ENCODE measurements at regions not wholly inside any gene's neighbourhood (a gene's known extent, or its start where the extent isn't known, plus 50 kb on each side); places are given as distances from the start of the nearest gene placed in this dataset.

- Histone ChIP-seq H3K27ac (ENCODE audit: low read depth, low read length) (no peak overlapping the region), H3K4me1 (ENCODE audit: control insufficient read depth in 3 of 3, insufficient read depth in 3 of 3, low read length in 3 of 3) (no peaks in the 10 kb centered on the region), H3K4me3 (ENCODE audit: low read length in 3 of 3) (no peak overlapping the region), H3K9me3 (ENCODE audit: control insufficient read depth in 3 of 3, low read length in 3 of 3) (no peaks in the 10 kb centered on the region), H3K9ac (ENCODE audit: low read depth in 1 of 3, low read length in 3 of 3) (no peak overlapping the region), H3K36me3 (ENCODE audit: control insufficient read depth in 3 of 3, insufficient read depth in 3 of 3, low read length in 3 of 3) (no peaks in the 10 kb centered on the region), H3K27me3 (ENCODE audit: control insufficient read depth in 3 of 3, insufficient read depth in 3 of 3, low read length in 3 of 3) (no peaks in the 10 kb centered on the region)
These were observed 360.6 kb downstream of the MTRR start for GRCh38 chr5:8229551-8229950.

DNA sequence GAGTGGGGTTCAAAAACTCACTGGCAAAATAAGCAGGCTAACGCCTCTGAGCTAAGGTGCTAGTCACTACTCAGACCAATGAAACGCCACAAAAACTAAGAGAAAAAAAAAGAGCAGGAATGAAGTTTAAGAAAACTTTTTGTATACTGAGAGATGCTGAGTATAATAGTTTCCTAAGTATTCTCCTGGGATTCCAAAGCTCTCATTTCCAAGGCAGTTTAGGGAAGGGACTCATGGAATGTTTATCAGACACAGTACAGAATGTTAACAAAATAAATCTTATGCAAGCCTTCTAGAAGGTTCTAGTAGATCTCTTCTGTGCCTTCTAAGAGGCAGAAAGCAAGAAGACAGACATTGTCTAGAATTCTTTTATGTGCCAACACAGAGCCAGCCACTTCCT lies 361.9 kb downstream of the MTRR start:
- Histone ChIP-seq H3K9me3 (ENCODE audit: control insufficient read depth in 3 of 3, low read length in 3 of 3) (no peaks in the 10 kb centered on the region), H3K36me3 (ENCODE audit: control insufficient read depth in 3 of 3, insufficient read depth in 3 of 3, low read length in 3 of 3) (no peaks in the 10 kb centered on the region), H3K4me3 (ENCODE audit: low read length in 3 of 3) (no peak overlapping the region), H3K9ac (ENCODE audit: low read depth in 1 of 3, low read length in 3 of 3) (no peak overlapping the region), H3K27ac (ENCODE audit: low read depth, low read length) (no peak overlapping the region), H3K27me3 (ENCODE audit: control insufficient read depth in 3 of 3, insufficient read depth in 3 of 3, low read length in 3 of 3) (no peaks in the 10 kb centered on the region), H3K4me1 (ENCODE audit: control insufficient read depth in 3 of 3, insufficient read depth in 3 of 3, low read length in 3 of 3) (no peaks in the 10 kb centered on the region)

GRCh38 chr5:8233479-8233878 lies 364.5 kb downstream of the MTRR start:
- Histone ChIP-seq H3K36me3 (ENCODE audit: control insufficient read depth in 3 of 3, insufficient read depth in 3 of 3, low read length in 3 of 3) (no peaks in the 10 kb centered on the region), H3K4me3 (ENCODE audit: low read length in 3 of 3) (no peak overlapping the region), H3K27ac (ENCODE audit: low read depth, low read length) (no peak overlapping the region), H3K9ac (ENCODE audit: low read depth in 1 of 3, low read length in 3 of 3) (no peak overlapping the region), H3K27me3 (ENCODE audit: control insufficient read depth in 3 of 3, insufficient read depth in 3 of 3, low read length in 3 of 3) (no peaks in the 10 kb centered on the region), H3K9me3 (ENCODE audit: control insufficient read depth in 3 of 3, low read length in 3 of 3) (no peaks in the 10 kb centered on the region), H3K4me1 (ENCODE audit: control insufficient read depth in 3 of 3, insufficient read depth in 3 of 3, low read length in 3 of 3) (no peaks in the 10 kb centered on the region)

GRCh38 chr5:8234179-8234770 lies 365.3 kb downstream of the MTRR start:
- H3K27ac ChIP-seq (ENCODE audit: low read depth, low read length) = no peak overlapping the region
- H3K27me3 ChIP-seq (ENCODE audit: control insufficient read depth in 3 of 3, insufficient read depth in 3 of 3, low read length in 3 of 3) = no peaks in the 10 kb centered on the region
- H3K9ac ChIP-seq (ENCODE audit: low read depth in 1 of 3, low read length in 3 of 3) = no peak overlapping the region
- no peaks in the 10 kb centered on the region for H3K36me3 ChIP-seq (ENCODE audit: control insufficient read depth in 3 of 3, insufficient read depth in 3 of 3, low read length in 3 of 3)
- H3K4me1 ChIP-seq (ENCODE audit: control insufficient read depth in 3 of 3, insufficient read depth in 3 of 3, low read length in 3 of 3) = no peaks in the 10 kb centered on the region
- no peak overlapping the region for H3K4me3 ChIP-seq (ENCODE audit: low read length in 3 of 3)
- H3K9me3 ChIP-seq (ENCODE audit: control insufficient read depth in 3 of 3, low read length in 3 of 3) = no peaks in the 10 kb centered on the region

DNA sequence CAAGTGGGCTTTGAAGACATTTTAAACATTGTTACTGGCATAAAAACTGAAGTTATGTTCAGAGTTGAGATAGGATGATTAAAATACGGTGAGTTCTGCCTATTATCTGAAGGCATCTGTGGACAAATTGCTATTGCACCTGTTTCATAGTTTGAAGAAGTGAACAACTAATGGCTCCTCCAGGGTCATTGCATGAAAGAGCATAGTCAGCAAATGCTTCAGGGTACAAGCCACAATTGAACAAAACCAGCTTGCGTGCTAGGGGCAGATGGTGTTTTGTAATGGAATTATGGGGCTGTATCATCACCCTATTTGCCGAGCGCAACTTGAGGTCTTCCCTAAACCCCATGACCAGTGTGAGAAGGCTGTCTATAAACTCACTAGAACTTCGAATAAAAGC lies 369.1 kb downstream of the MTRR start:
- H3K4me1 ChIP-seq (ENCODE audit: control insufficient read depth in 3 of 3, insufficient read depth in 3 of 3, low read length in 3 of 3) = no peaks in the 10 kb centered on the region

DNA sequence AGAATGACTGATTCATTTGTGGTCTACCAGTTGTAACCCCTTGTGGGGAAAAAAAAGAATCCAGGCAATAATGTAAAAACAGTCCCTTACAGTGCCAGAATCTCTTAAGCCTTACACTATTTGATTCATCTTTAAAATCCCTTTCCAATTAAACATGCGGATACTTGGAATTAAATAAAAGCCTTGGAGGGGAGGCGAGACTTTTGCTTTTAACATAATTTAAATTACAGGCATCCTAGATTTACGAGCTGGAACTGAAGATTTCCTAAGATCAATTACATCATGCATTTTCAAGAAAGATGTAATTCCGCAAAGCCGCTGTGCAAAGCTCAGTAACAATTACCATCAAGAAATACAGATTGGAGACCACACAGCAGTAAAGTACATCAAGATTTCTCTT lies 370.2 kb downstream of the MTRR start:
- Histone ChIP-seq H3K9ac (ENCODE audit: low read depth in 1 of 3, low read length in 3 of 3) (no peak overlapping the region), H3K36me3 (ENCODE audit: control insufficient read depth in 3 of 3, insufficient read depth in 3 of 3, low read length in 3 of 3) (no peaks in the 10 kb centered on the region), H3K4me3 (ENCODE audit: low read length in 3 of 3) (no peak overlapping the region), H3K27me3 (ENCODE audit: control insufficient read depth in 3 of 3, insufficient read depth in 3 of 3, low read length in 3 of 3) (no peaks in the 10 kb centered on the region), H3K4me1 (ENCODE audit: control insufficient read depth in 3 of 3, insufficient read depth in 3 of 3, low read length in 3 of 3) (no peaks in the 10 kb centered on the region), H3K9me3 (ENCODE audit: control insufficient read depth in 3 of 3, low read length in 3 of 3) (no peaks in the 10 kb centered on the region), H3K27ac (ENCODE audit: low read depth, low read length) (no peak overlapping the region)

More for the DNA sequence above, 369.1 kb downstream of the MTRR start:
- Histone ChIP-seq H3K27ac (ENCODE audit: low read depth, low read length) (no peak overlapping the region), H3K4me3 (ENCODE audit: low read length in 3 of 3) (no peak overlapping the region), H3K9me3 (ENCODE audit: control insufficient read depth in 3 of 3, low read length in 3 of 3) (no peaks in the 10 kb centered on the region), H3K36me3 (ENCODE audit: control insufficient read depth in 3 of 3, insufficient read depth in 3 of 3, low read length in 3 of 3) (no peaks in the 10 kb centered on the region), H3K27me3 (ENCODE audit: control insufficient read depth in 3 of 3, insufficient read depth in 3 of 3, low read length in 3 of 3) (no peaks in the 10 kb centered on the region), H3K9ac (ENCODE audit: low read depth in 1 of 3, low read length in 3 of 3) (no peak overlapping the region)

DNA sequence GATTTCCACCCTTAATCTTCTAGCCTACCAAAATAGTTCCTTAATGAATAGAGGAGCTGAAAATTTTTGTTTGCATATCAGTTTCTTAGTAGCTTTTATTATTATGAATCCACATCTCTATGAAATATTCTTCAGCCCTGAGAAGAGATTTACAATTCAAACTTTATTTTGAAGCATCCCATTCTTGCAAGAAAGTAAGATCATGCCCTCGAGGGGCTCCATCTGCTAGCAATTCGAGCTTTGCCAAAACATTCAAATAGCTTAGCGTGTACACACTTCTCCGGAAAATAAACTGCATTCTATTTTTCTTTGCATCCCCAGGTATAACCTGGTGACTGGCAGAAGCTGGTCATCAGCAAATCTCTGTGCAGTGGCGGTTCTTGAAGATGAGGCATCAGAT lies 370.7 kb downstream of the MTRR start:
- Histone ChIP-seq H3K27ac (ENCODE audit: low read depth, low read length) (no peak overlapping the region), H3K9me3 (ENCODE audit: control insufficient read depth in 3 of 3, low read length in 3 of 3) (no peaks in the 10 kb centered on the region), H3K27me3 (ENCODE audit: control insufficient read depth in 3 of 3, insufficient read depth in 3 of 3, low read length in 3 of 3) (no peaks in the 10 kb centered on the region), H3K4me1 (ENCODE audit: control insufficient read depth in 3 of 3, insufficient read depth in 3 of 3, low read length in 3 of 3) (no peaks in the 10 kb centered on the region), H3K36me3 (ENCODE audit: control insufficient read depth in 3 of 3, insufficient read depth in 3 of 3, low read length in 3 of 3) (no peaks in the 10 kb centered on the region), H3K9ac (ENCODE audit: low read depth in 1 of 3, low read length in 3 of 3) (no peak overlapping the region), H3K4me3 (ENCODE audit: low read length in 3 of 3) (no peak overlapping the region)

- Histone ChIP-seq H3K27me3 (ENCODE audit: control insufficient read depth in 3 of 3, insufficient read depth in 3 of 3, low read length in 3 of 3) (peaks cover 0 to 4% (median 0%) of the 10 kb centered on the region in 3 donors), H3K9me3 (ENCODE audit: control insufficient read depth in 3 of 3, low read length in 3 of 3) (no peaks in the 10 kb centered on the region), H3K4me3 (ENCODE audit: low read length in 3 of 3) (no peak overlapping the region), H3K4me1 (ENCODE audit: control insufficient read depth in 3 of 3, insufficient read depth in 3 of 3, low read length in 3 of 3) (no peaks in the 10 kb centered on the region), H3K36me3 (ENCODE audit: control insufficient read depth in 3 of 3, insufficient read depth in 3 of 3, low read length in 3 of 3) (no peaks in the 10 kb centered on the region), H3K27ac (ENCODE audit: low read depth, low read length) (no peak overlapping the region), H3K9ac (ENCODE audit: low read depth in 1 of 3, low read length in 3 of 3) (no peak overlapping the region)
These were observed 372.1 kb downstream of the MTRR start for GRCh38 chr5:8241076-8241475.

DNA sequence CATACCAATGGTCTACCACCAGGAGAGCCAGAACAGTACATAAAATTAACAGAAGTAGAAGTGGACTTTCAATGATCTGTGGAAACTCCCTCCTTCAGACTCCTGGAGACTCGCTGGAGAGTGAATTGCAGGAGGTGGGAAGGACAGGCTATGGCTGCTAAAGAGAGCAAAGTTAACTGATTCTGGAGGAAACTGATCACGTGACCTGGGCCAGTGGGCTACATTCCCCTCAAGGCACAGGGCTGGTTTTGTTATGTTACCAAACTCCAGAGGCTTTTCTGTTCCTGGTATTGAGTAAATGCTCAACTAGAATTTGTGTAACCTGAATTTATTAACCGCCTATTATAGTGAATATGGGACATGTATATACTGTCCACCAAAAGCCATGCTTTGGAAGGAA lies 372.6 kb downstream of the MTRR start:
- Histone ChIP-seq H3K4me3 (ENCODE audit: low read length in 3 of 3) (no peak overlapping the region), H3K27me3 (ENCODE audit: control insufficient read depth in 3 of 3, insufficient read depth in 3 of 3, low read length in 3 of 3) (peaks cover 0 to 4% (median 0%) of the 10 kb centered on the region in 3 donors), H3K9me3 (ENCODE audit: control insufficient read depth in 3 of 3, low read length in 3 of 3) (no peaks in the 10 kb centered on the region), H3K9ac (ENCODE audit: low read depth in 1 of 3, low read length in 3 of 3) (no peak overlapping the region), H3K4me1 (ENCODE audit: control insufficient read depth in 3 of 3, insufficient read depth in 3 of 3, low read length in 3 of 3) (no peaks in the 10 kb centered on the region), H3K27ac (ENCODE audit: low read depth, low read length) (no peak overlapping the region), H3K36me3 (ENCODE audit: control insufficient read depth in 3 of 3, insufficient read depth in 3 of 3, low read length in 3 of 3) (no peaks in the 10 kb centered on the region)

DNA sequence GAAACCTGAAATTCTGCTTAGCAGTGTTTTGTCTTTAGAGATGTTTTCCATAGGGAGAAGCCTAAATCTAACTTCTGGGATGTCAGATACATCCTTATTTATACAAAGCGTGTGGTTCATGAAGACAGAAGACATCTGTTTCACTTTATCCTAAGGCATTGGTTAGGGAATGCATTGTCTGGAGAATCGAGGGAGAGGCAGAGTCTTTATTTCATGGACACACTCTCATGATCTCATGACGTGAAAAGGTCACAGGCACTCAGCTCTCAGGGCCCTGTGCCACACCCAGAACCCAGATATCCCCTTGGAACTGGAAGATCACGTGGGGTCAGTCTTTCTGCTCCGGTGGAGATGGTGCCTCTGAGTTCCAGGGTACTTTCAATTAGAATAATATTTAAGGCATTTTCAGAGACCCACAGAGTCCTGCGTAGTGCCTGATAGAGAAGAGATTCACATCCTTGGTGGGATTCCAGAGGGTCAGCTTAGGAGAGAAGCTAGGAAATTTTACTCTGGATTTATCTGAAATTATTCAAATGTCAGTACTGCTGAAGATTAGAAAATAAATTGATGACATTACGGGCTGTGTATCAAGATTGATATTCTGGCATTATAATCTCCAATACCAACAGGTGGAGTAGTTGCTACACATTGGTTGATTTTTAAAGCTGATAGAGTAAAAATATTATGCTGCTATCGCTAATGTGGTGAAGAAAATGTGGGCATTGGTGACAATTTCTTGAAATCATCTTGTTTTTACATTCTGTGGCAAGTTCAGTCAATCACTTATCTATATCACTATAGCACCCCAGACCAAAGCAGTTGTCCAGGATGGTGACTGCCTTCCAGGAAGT lies 378.3 kb downstream of the MTRR start:
- H3K27ac ChIP-seq (ENCODE audit: low read depth, low read length) = no peak overlapping the region
- no peaks in the 10 kb centered on the region for H3K4me1 ChIP-seq (ENCODE audit: control insufficient read depth in 3 of 3, insufficient read depth in 3 of 3, low read length in 3 of 3)
- no peak overlapping the region for H3K4me3 ChIP-seq (ENCODE audit: low read length in 3 of 3)
- no peak overlapping the region for H3K9ac ChIP-seq (ENCODE audit: low read depth in 1 of 3, low read length in 3 of 3)
- H3K9me3 ChIP-seq (ENCODE audit: control insufficient read depth in 3 of 3, low read length in 3 of 3) = no peaks in the 10 kb centered on the region
- H3K36me3 ChIP-seq (ENCODE audit: control insufficient read depth in 3 of 3, insufficient read depth in 3 of 3, low read length in 3 of 3) = no peaks in the 10 kb centered on the region
- peaks cover 0 to 4% (median 0%) of the 10 kb centered on the region in 3 donors for H3K27me3 ChIP-seq (ENCODE audit: control insufficient read depth in 3 of 3, insufficient read depth in 3 of 3, low read length in 3 of 3)

Data from skeletal muscle tissue (tissue), 3 donors.